Stimulated activated CD8-positive, alpha-beta memory T cell treated with anti-CD3 and anti-CD28 coated beads, Interleukin-4, amount 100 ng/mL, for 48 hours (primary cell): ENCODE measurements at regions not wholly inside any gene's neighbourhood (a gene's known extent, or its start where the extent isn't known, plus 50 kb on each side); places are given as distances from the start of the nearest gene placed in this dataset.
"Not testable (repeated sequence)": the region's sequence is repeated elsewhere in the genome, so short reads cannot be mapped to it uniquely, and the experiment has no call there.

Experiments used
- DNase-seq: peaks from one replicate; pipeline ENCODE4 v3.0.0-alpha.2; 2020

DNA sequence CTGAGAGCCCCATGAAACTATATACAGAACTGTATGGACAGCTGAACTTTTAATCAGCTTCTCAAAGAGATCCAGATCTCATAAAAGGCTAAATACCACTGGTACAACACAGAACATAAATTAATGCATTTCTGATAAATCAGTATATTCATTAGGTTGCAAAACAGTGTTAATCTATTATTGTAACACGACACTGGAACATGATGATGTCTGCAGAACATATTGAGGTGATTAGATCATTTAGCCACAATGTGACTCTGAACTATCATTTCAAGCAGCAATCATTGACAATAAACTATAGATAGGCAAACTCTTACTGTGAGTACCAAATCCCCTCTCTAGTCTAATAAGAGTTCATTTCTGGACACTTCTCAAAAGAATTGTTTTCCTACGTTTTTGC is 50.3 kb downstream of the GASK1B start:
- no peak for DNase-seq

DNA sequence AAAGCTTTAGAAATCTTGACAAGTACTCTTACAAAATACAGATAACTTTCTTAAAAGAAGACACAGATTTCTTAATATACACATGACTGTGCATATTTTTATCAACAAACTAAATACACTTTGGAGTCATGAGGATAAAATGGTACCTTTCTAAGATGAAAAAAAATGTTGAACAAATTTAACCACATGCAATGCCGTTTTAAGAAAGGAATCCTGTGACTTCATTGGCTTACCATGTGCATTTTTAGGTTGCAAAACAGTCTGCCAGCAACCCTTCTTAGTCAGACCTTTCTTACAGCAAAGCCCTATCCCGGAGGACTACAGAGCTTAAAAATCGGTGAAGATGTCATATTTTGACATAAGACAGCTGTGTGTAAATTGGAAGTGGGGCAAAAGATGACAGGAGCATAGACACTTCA is 51.7 kb downstream of the GASK1B start:
- DNase-seq = no peak

DNA sequence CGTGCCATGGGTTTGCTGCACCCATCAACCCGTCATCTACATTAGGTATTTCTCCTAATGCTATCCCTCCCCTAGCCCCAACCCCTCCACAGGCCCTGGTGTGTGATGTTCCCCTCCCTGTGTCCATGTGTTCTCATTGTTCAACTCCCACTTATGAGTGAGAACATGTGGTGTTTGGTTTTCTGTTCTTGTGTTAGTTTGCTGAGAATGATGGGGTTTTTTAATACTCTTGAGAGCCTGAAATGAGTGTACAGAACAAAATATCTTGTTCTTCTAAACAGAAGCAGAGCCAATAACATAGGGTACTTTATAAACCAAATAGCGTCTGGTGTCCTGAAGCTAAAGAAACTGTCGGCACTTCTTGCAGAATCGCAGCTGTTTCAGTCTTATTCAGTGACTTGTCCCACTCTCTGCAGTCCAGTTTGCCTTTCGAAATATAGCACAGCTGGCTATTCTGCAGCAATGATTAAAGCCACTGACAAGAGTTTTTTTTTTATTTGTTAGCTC is 52.1 kb downstream of the GASK1B start:
- not testable (repeated sequence) for DNase-seq

DNA sequence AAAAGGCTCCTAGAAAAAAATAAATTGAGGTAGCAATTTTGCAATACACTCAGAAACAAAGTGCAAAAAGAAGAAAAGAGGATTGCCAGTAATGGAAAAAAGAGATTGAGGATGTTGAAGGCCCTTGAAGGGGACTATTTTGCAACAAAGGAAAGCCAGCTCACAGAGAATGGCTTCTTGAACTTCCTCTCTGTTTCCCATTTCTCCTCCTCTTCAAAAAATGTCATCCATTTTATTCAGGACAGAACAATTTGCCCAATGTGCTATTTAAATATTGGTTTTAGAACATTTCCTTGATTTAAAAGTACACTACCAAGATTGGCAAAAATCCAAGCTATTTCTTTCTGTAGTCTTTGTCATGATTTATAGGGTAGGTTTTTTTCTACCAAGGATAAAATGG is 60.2 kb downstream of the GASK1B start:
- DNase-seq = no peak

DNA sequence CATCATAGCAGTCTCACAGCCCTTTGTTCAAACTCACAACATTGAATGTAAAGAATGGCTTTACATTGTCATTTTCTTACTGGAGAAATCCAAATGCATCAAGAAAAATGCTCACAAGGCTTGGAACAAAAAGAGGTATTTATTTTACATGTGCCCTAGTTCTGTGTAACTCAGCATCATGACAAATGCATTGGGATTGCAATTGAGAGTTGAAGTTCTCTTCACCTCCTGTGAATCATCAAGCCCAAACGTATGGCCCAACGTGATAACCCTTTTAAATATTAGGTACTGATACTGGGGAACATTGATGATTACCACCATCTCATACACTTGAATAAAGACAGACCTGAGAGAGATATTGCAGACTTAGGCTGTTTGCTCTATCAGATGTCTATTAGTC is 61.6 kb downstream of the GASK1B start:
- DNase-seq = no peak

DNA sequence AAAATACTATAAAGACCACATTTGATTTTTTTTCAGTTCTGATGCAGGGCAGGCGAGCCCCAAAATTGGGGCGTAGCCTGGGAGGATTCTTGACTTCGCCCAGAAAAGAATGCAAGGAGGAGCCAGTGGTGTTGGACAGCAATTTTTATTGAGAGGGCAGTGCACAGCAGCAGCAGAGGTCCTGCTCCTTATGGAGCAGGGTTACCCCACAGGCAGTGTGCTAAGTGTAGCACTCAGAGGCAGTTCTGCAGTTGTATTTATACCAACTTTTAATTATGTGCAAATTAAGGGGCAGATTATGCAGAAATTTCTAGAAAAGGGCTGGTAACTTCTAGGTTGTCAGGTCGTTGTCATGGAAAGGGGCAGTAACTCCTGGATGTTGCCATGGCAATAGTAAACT is 69.9 kb downstream of the GASK1B start:
- DNase-seq = no peak

DNA sequence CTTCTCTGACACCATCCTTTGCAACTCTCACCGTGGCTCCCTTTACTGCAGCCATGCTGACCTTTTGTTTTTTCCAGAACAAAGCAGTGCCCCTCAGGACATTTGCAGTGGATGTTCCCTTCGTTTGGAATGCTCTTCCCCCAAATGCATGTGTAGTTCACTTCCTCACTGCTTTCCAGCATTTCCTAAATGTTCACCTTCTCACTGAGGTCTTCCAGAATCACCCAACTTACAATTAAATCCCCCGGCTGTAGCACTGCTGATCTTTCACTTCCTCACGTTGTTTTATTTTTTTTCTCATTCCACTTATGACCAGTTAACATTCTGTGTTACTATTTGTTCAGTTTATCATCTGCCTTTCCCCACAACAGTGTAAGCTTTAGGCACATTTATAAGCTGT is 73.1 kb downstream of the GASK1B start:
- no peak for DNase-seq

DNA sequence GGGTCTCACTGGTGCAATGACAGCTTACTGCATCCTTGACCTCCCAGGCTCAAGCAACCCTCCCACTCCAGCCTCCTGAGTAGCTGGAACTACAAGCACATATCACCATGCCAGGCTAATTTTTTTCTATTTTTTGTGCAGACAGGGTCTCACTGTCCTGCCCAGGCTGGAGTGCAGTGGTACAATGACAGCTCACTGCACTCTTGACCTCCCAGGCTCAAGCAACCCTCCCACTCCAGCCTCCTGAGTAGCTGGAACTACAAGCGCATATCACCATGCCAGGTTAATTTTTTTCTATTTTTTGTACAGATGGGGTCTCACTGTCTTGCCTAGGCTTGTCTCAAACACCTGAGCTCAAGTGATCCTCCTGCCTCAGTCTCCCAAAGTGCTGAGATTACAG is 74.0 kb downstream of the GASK1B start:
- no peak for DNase-seq

DNA sequence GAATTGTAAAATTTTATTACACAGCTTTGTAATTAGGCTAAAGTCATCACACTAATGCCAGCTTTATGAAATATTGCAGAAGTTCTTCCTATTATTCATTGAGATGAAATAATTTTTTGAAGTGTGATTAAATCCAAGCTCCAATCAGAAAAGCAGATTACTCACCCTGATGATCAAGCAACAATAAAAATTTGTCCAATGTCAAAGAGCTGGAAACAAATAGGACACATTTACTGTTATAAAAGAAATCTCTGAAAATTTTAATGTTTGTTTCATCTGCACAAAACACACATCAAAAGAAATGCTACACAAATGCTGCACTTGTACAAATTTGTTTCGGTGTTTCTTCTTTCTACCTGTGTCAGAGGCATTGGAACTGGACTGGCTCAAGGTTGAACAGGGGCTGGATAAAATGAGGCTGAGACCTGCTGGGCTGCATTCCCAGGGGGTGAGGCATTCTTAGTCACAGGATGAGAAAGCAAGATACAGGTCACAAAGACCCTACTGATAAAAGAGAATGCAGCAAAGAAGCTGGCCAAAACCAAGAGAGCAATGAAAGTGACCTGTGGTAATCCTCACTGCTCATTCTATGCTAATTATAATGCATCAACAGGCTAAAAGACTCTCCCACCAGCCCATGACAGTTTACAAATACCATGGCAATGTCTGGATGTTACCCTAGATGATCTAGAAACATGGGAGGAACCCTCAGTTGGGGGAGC is 78.3 kb downstream of the GASK1B start:
- DNase-seq = no peak

DNA sequence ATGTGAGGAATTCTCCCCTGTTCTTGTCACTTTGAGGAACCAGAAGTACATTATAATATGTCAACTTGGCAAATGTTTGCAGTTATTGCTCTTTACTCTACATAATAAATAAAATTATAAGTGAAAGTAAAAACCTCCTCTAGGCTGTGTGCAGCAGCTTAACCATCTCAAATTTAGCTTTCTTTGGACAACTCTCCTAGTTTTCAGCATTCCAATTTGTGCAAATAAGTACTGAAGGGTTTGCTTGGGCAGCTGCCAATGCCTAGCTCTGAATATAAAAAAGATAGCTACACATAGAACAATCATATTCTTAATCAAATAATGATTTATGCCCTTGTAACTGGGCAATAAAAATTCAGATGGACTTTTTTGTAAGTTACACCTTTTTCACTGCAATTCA is 82.5 kb downstream of the GASK1B start:
- DNase-seq = no peak

DNA sequence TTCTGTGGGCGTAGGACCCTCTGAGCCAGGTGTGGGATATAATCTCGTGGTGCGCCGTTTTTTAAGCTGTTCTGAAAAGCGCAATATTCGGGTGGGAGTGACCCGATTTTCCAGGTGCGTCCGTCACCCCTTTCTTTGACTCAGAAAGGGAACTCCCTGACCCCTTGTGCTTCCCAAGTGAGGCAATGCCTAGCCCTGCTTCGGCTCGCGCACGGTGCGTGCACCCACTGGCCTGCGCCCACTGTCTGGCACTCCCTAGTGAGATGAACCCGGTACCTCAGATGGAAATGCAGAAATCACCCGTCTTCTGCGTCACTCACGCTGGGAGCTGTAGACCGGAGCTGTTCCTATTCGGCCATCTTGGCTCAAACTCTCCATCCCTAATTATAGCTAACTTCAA is 82.9 kb downstream of the GASK1B start:
- not testable (repeated sequence) for DNase-seq

DNA sequence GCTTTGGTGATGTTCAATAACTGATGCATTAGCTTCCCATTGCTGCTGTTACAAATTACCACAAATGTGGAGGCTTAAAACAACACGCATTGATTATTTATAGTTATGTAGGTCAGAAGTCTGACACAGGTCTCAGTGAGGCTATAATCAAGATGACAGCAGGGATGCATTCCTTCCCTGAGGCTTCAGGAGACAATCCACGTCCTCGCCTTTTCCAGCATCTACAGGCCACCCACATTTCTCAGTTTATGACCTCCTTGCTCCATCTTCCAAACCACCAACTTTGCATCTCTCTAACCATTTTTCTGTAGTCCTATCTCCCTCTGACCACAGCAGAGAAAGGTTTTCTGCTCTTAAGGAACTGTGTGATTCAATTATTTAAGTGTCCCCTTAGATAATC is 92.5 kb downstream of the GASK1B start:
- no peak for DNase-seq

DNA sequence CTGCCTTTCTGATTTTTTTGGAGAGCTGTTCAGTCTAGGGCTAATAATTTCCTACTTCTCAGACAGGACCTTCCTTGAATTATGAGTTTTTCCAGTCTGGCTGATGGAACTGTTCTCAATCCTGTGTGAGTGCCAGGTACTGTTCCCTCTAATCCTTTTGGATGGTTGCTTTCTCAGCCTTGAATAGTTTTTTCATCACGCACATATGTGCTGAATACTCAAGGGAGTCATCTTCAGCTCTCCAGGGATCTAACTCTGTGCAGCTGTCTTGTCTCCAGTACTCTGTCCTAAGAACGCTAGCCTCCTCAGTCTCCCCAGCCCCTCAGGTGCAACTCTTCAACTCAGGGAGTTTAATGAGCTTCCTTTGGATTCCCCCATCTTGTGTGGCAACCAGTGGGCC is 93.2 kb downstream of the GASK1B start:
- no peak for DNase-seq

DNA sequence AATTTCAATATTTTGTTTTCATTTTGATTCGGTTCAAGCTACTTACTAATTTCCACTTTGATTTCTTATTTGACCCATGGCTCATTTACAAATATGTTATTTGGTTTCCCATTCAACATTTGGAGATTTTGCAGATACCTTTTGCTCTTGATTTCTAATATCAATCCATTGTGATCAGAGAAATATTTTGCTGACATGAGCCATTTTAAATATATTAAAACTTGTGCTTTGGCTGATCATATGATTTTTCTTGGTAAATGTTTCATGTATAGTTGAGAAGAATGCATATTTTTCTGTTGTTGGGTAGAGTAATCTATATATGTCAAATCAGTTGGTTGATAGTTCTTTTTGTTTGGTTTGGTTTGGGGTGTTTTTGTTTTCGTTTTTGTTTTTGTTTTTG is 95.0 kb downstream of the GASK1B start:
- DNase-seq = no peak

DNA sequence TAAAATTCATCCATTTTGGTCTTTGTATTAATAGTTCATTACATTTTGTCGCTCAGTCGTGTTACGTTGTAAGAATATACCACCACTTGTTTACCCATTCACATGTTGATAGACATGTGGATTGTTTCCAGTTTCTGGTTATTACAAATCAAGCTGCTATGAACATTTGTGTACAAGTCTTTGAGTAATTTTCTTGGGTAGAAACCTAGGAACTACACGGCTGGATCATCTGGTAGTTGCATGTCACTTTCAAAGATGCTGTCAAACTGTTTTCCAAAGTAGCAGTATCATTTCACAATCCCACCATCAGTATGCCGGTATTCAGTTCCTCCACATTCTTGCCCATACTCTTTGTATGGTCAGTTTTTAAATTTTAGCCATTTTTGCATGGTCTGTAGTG is 98.0 kb downstream of the GASK1B start:
- DNase-seq = no peak

DNA sequence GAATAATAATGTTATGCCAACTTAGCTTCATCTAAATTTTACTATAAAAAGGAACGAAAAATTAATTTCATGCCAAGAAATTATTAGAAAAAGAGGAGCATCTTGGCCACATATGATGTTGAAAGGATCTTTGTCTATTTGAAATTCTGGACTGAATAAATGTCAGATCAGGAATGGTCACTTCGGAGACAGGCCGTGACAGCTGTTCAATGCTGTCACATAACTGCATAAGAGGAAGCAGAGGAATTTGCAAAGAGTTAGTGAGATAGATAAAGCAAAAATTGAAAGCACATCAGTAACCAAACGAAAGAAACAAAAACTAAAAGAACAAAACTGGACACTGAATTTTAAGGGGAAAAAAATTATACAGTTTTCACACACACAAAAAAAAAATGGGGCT is 100.9 kb downstream of the GASK1B start:
- DNase-seq = no peak

DNA sequence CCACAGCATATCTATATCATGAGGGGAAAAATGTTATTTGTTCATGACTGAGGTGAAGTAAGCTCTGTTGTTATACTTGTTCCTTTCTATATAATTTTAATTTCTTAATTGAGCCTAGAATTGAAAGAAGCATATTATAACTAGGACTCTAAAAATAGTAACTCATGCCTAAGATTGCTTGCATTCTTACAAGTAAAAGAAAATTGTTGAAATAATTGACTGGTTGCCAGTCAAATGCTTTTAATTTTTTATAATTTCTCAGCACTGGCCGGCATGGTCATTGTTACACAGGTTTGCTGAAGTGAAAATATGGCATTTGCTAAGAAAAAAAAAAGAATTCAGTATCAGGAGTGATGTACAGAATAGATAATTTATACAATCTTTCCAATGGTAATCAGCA is 104.8 kb downstream of the GASK1B start:
- DNase-seq = no peak

DNA sequence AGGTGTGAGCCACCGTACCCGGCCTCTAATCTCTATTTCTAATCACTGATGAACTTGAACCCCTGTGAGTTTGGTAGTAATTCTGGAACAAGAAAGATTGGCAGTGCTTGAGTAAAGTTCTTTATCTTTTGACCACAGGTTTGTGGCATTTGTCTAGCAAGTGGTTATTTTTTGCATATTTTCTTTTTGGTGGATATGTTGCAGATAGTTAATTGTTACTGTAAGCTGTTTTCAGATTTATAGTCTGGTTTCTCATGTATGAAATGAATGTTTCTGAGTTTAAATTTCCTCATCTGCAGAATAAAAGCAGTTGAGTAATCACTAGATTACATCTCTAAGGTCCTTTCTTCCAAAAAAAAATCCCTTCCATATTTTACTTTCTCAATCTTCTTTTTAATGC is 105.2 kb downstream of the GASK1B start:
- DNase-seq = no peak

DNA sequence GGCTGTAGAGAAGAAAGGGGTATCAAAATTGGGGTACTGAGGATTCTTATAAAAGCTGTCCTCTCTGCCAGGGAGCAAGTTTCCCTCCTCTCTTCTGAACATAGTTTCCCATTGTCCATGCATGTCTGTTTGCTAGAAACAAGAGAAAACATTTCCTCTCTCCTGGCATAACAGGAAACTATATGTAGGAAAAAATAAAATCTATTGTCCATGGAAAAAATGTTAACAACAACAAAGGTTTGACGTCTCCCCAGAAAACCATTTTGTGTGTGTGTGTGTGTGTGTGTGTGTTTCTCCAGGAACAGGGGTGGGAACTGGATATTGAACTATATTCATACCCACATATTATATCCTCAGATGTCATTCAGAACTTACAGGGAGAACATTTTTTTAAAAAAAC is 107.2 kb downstream of the GASK1B start:
- no peak for DNase-seq

DNA sequence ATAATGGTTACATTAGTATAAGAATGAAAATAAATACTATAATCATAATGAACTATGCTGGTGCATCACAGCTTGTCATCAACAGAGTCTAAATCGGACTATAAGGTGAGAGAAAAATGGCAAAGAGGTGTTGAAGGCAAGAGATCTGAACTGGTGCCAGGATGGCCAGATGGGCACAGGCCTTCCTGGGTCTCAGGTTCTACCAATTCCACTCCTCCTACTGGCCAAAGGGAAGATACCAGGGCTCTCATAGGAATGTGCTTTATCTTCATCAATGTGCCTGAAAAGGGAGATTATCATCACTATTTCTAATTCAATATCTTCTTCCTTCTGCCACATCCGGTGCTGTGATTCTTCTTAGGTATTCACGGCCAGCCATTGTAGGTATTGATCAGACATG is 107.6 kb downstream of the GASK1B start:
- no peak for DNase-seq

DNA sequence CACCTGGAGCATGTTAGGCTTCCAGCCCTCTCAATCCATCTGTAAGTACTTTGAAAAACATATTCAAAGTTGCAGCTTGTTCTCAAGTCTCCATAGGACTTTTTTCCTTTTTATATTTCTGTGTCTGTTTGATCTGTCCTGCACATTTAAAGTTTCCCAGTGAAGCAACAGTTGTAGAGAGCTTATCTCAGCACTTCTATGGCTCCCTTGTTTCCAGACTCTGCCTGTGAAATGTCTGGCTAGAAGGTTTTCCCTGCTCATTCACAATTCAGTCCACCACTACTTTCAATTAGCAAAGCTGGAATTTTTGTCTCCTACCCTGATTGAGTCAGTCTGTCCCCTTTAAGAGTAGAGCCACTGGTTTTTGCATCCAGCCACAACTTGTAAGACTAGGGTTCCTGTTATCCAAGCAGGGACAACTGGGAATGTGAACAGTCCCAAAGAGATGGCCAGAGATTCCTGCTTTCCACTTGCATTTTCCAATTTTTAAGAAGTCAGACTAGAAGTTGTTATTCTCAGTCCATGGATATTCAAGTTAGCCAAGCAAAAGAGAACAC is 116.1 kb downstream of the GASK1B start:
- no peak for DNase-seq

DNA sequence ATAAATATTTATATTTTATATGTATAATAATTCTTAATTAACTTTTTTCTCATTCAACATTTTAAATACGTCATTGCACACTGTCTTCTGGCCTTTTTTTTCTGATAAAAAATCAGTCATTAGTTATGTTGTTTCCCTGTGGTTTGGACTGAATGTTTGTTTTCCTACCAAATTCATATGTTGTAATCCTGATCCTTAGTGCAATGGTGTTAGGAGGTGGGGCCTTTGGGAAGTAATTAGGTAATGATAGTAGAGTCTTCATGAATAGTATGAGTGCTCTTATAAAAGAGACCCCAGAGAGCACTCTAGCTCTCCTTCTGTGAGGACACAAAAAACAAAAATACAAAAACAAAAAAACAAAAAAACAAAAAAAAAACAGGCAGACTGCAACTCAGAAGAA is 117.2 kb downstream of the GASK1B start:
- DNase-seq = no peak

DNA sequence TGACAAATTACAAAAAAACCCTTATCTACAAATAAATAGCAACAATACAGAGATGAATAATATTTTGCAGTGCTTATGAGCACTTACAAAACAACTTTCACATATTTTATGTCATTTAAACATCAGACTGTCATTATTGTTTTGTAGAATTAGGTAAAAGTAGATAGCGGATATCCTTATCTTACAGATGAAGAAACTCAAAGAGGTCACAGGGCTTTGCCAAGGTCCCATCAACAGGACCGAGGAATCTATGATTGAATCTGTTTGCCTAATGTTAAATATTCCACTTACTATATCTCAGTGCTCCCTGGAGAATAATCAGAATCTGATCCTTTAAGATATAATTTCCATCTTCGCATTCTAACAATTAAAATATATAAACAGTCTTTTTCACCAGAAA is 119.0 kb downstream of the GASK1B start:
- no peak for DNase-seq

DNA sequence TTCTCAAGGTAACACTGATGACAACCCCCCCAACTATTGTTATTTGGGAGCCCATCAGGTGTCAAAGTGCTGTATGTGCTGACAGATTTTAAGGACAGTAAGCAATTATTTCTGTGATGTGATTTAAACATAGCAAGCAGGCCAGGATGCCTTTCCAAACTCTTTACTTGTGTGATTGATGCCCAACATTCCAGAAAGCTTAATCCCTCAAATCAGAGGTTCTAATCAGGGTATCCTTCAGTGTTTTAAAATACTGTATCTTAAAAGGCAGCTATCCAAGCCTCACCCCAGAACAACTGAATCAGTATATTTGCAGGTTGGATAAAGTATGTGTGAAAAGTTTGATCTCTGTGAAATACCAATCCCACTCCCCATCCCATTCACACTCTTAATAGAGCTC is 119.7 kb downstream of the GASK1B start:
- DNase-seq = no peak
